HG03103 (cell line): ENCODE measurements at regions not wholly inside any gene's neighbourhood (a gene's known extent, or its start where the extent isn't known, plus 50 kb on each side); places are given as distances from the start of the nearest gene placed in this dataset.

Experiments used
- ATAC-seq: cut with Tn5 transposase; IDR thresholded peaks from one replicate; pipeline ENCODE4 v1.9.1; 2021; ENCODE audit warnings: low read depth; ENCODE audit not compliant: unreplicated experiment

DNA sequence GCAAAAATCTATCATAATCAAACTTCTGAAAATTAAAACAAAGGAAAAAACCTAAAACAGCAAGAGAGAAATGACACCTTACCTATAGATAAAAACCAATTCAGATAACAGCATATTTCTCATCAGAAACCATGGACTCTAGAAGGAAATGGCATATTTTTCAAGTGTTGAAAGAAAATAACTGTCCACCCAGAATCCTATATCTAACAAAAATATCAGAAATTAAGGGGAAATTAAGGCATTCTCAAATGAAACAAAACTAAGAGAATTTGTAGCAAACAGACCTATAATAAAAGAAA, 257.2 kb downstream of the ANAPC1 start:
- no peak for ATAC-seq

DNA sequence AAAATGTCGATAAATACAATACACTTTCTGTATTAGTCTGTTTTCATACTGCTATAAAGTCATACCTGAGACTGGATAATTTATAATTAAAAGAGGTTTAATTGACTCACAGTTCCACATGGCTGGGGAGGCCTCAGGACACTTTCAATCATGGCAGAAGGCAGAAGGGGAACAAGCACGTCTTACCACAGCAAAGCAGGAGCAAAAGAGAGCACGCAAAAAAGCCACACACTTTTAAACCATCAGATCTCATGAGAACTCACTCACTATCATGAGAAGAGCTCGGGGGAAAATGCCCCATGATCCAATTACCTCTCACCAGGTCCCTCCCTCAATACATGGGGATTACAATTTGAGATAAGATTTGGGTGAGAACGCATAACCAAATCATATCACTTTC, 256.7 kb downstream of the ANAPC1 start:
- no peak for ATAC-seq

DNA sequence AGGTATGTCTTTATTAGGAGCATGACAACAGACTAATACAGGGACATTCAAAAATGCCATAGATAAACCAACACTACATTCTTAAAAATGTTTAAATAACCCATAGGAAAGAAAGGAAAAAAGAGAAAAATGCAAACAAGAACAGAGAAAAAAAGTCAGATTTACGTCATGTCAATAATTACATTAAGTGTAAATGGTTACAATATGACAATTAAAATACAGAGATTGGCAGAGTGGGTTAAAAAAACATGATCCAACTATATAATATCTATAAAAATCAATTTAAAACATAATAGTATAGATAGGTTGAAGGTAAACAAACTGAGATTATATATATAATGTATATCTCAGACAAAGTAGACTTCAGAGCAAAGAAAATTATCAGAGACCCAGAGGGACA, 255.8 kb downstream of the ANAPC1 start:
- ATAC-seq = no peak

DNA sequence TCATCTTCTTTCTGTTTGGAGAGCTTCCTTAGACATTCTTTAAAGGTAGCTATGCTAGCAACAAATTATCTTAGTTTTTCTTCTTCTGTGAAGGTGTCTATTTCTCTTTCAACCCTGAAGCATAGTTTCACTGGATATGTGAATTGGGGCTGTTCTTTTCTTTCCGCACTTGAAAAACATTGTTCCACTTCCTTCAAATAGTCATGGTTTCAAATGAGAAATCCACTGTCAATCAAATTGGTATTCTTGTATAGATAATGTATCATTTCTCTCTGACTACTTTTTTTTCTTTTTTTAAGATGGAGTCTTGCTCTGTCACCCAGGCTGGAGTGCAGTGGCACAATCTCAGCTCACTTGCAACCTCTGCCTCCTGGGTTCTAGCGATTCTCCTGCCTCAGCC, 254.0 kb downstream of the ANAPC1 start:
- ATAC-seq = no peak

DNA sequence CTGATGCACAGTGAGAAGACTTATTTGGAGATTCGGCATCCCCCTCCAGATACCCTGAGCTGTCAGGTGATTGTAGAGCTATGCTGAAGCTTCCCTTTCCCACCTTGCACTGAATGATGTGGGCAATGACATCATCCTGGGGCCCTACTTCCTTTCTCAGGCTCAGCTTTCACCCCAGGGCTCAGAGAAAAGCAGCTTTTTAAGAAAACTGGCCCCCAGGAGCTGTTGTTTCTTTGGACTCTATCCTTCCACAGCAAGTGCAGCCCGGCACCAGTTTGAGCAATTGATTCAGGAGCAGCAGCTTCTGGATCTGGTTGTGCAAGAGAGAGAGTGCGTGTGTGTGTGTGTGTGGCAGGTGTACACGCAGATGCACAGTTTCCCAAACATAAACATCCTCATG, 251.3 kb downstream of the ANAPC1 start:
- no peak for ATAC-seq

DNA sequence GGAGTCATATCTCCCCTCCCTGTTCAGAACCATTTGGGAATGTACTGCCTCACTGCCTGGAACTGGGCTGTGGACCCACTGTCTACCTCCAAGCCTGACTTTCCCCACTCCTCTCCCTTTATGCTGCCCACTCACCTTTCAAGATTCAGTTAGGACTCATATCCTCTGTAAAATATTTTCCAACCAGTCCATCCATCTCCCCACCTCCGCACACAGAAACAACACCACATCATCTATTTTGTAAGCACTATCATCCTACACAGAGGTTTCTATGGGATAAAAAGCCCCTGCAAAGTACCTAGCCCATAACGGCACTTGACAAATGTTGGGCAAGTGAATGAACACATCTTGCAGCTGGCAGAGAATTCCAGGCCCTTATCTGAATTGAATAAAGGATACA, 250.8 kb downstream of the ANAPC1 start:
- no peak for ATAC-seq

GRCh38 chr2:111633643-111634042, 250.3 kb downstream of the ANAPC1 start:
- no peak for ATAC-seq

- no peak for ATAC-seq
Observed at GRCh38 chr2:111634050-111634794, 249.8 kb downstream of the ANAPC1 start.

GRCh38 chr2:111634995-111635538, 248.9 kb downstream of the ANAPC1 start:
- no peak for ATAC-seq

DNA sequence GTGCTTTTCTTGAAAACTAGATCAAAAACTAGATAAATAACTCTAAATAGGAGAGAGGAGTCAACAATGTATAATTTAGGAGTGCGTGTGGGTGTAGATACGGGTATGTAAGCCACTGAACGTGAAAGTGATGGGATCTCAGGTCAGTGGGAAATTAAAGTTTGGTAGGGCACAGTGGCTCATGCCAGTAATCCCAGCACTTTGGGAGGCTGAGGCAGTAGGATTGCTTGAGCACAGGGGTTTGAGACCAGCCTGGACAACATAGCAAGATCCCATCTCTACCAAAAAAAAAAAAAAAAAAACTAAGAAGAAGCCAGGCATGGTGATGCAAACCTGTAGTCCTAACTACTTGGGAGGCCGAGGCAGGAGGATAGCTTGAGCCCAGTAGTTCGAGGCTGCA, 247.1 kb downstream of the ANAPC1 start:
- ATAC-seq = no peak

DNA sequence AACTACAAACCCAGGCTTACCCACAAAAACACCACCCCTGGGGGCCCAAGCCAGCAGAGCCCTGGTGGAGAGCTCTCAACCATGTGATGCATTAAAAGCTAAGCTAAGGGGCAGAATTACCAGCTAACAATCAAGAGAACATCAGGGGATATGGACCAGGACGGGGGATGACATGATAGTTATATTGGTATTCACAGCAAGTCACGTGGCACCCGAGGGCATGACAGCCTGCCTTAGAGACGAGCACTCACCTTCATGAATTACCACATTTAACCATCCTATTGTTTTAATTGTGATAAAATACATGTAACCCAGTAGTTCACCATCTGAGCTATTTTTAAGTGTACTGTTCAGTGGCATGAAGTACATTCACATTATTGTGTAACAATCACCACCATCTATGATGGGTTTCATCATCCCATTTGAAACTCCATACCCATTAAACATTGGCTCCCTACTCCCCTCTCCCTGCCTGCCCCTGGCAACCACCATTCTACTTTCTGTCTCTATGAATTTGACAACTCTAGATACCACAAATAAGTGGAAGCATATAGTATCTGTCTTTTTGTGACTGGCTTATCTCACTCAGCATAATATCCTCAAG, 245.6 kb downstream of the ANAPC1 start:
- no peak for ATAC-seq

DNA sequence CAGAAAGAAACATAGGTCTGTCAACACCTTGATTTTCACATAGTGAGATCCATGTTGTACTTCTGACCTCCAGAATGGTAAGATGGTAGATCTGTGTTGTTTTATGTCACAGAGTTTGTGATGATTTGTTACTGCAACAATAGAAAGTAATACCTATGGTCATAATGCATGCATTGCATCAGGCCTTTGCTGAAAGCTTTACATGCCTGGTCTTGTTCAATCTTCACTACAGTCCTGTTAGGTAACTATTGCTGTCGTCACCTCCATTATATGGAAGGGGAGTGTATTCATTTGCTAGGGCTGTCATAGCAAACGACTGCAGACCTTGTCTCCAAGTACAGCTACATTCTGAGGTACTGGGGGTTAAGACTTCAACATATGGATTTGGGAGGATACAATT, 243.5 kb downstream of the ANAPC1 start:
- ATAC-seq = no peak

GRCh38 chr2:111642586-111643327, 241.2 kb downstream of the ANAPC1 start:
- ATAC-seq = no peak

DNA sequence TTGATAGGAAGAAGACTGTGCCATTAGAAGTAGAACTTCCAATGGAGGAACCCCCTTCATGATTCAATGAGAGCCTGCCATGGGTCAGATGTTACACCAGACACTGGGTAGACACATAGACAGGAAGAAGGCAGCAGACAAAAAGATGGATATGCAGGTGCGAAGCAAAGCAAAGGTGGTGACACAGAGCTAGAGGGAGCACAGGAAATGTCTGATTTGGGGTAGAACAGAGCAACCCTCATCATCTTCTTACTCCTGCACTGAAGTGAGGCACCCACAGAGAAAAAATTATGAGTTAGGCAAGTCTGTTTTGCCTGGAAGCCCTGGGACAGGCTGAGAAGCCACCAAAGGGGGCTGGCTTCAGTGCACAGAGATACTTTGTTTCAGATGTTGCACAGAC, 240.2 kb downstream of the ANAPC1 start:
- no peak for ATAC-seq

DNA sequence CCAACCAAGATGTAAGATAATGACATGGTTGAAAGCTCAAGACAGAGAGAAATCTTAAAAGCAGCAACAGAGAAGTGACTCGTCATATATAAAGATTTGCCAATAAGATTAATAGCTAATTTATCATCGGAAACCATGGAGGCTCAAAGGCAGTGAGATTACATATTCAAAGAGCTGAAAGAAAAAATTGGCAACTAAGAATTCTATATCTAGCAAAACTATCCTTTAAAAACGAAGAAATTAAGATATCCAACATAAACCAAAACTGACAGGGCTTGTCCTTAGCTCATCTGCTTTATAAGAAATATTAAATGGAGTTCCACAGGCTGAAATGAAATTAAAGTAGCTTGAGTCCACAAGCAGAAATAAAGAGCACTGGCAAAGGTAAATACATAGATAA, 236.6 kb downstream of the ANAPC1 start:
- ATAC-seq = no peak

DNA sequence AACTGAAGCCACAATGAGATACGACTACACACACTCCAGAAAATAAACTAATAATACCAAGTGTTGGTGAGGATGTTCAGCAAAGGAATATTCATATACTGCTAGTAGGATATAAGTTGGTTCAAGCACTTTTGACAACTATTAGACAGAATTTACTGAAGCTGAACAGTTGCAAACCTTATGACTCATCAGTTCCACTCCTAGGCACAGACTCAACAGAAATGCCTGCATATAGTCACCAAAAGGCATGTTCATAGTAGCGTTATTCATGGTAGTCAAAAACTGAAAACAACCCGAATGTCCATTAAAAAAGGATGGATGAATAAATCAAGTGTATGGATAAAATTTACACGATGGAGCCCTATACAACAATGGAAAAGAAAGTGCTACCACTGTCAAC, 232.0 kb downstream of the ANAPC1 start:
- ATAC-seq = no peak

DNA sequence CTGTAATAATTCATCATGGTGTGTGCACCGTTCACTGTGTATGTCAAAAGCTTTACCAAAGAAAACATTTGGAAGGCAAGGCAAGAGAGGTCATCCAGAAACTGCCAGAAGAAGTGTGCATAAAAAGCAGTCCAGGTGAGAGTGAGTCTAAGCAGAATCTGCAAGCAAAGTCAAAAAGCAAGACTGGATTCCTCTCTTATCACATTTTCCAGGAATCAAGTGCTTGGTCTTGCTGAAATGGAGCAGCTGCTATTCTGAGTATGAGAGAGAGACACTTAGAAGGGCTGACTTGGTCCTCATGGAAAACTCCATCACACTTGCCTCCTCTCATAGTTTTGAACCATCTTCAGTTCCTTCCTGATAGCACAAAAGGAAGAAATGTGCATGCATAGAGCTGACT, 231.3 kb downstream of the ANAPC1 start:
- ATAC-seq = no peak

DNA sequence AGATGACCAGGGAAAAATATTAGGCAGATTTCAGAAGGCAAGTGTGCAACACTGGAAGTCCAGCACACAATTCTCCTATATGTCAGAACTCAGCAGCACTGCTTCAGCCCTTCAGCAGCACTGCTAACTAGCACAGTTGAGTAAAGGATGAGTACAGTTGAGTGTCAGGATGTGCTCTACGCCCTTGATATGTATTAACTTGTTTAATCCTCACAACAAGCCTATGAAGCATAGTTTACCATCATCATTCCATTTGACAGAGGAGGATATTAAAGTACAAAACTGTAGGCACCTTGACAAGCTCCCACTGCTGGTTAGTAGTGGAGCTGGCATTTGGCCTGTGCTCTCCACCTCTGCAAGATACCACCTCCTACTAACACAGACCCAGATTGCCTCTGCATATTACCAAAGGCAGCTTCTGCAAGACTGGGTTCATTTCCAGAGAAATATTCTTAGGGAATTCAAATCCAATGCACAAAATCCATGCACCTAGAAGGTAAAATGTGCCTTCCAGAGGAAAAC, 230.8 kb downstream of the ANAPC1 start:
- no peak for ATAC-seq

GRCh38 chr2:111653913-111654312, 230.1 kb downstream of the ANAPC1 start:
- no peak for ATAC-seq

- ATAC-seq = no peak
Observed at GRCh38 chr2:111654829-111655228, 229.2 kb downstream of the ANAPC1 start.

GRCh38 chr2:111656436-111656835, 227.6 kb downstream of the ANAPC1 start:
- ATAC-seq = no peak

- ATAC-seq = no peak
Observed at GRCh38 chr2:111656894-111657293, 227.1 kb downstream of the ANAPC1 start.
